Putamen (tissue), 1 donor: ENCODE measurements at regions not wholly inside any gene's neighbourhood (a gene's known extent, or its start where the extent isn't known, plus 50 kb on each side); places are given as distances from the start of the nearest gene placed in this dataset.
A peak's percentile ranks its signal among the peaks of the same experiment; 100 is the strongest.

ENCODE experiments used
- DNase-seq: peaks from one replicate; pipeline ENCODE4 v3.0.0-alpha.2; 2016; ENCODE audit warnings: low spot score

- no peak for DNase-seq
These were observed 122.6 kb upstream of the RPL38 start for GRCh38 chr17:74080656-74081582.

- no peak for DNase-seq
These were observed 120.6 kb upstream of the RPL38 start for GRCh38 chr17:74082886-74083285.

- no peak for DNase-seq
These were observed 120.2 kb upstream of the RPL38 start for GRCh38 chr17:74083321-74083720.

GRCh38 chr17:74085434-74085833 is 118.0 kb upstream of the RPL38 start:
- no peak for DNase-seq

GRCh38 chr17:74087002-74087585 is 116.4 kb upstream of the RPL38 start:
- no peak for DNase-seq

GRCh38 chr17:74088285-74088933 is 115.1 kb upstream of the RPL38 start:
- no peak for DNase-seq

GRCh38 chr17:74088934-74089329 is 114.5 kb upstream of the RPL38 start:
- DNase-seq, result no peak

- no peak for DNase-seq
These were observed 114.1 kb upstream of the RPL38 start for GRCh38 chr17:74089380-74089779.

- DNase-seq, result peak; percentile 11
These were observed 113.5 kb upstream of the RPL38 start for GRCh38 chr17:74089869-74090464.

- no peak for DNase-seq
These were observed 108.8 kb upstream of the RPL38 start for GRCh38 chr17:74094651-74095050.

GRCh38 chr17:74096456-74096855 is 107.0 kb upstream of the RPL38 start:
- no peak for DNase-seq

- no peak for DNase-seq
These were observed 105.9 kb upstream of the RPL38 start for GRCh38 chr17:74097450-74098135.

- DNase-seq, result no peak
These were observed 105.1 kb upstream of the RPL38 start for GRCh38 chr17:74098136-74099024.

- DNase-seq, result no peak
These were observed 103.8 kb upstream of the RPL38 start for GRCh38 chr17:74099442-74100340.

GRCh38 chr17:74104921-74105320 is 98.6 kb upstream of the RPL38 start:
- no peak for DNase-seq

GRCh38 chr17:74107107-74107506 is 96.4 kb upstream of the RPL38 start:
- DNase-seq, result no peak

GRCh38 chr17:74108126-74108705 is 95.3 kb upstream of the RPL38 start:
- DNase-seq, result no peak

GRCh38 chr17:74110467-74110866 is 93.0 kb upstream of the RPL38 start:
- DNase-seq, result no peak

- no peak for DNase-seq
These were observed 90.2 kb upstream of the RPL38 start for GRCh38 chr17:74113326-74113725.

- no peak for DNase-seq
These were observed 89.5 kb upstream of the RPL38 start for GRCh38 chr17:74113952-74114351.
